ENCODE measurements at regions not wholly inside any gene's neighbourhood (a gene's known extent, or its start where the extent isn't known, plus 50 kb on each side); places are given as distances from the start of the nearest gene placed in this dataset.

- DNase-seq = no peak
These were observed 61.1 kb upstream of the C1GALT1C1 start for GRCh38 chrX:120690941-120691340.

GRCh38 chrX:120690344-120690743, 60.5 kb upstream of the C1GALT1C1 start:
- no peak for DNase-seq

- no peak for DNase-seq
These were observed 50.2 kb upstream of the C1GALT1C1 start for GRCh38 chrX:120680090-120680489.

Data from stimulated activated naive CD4-positive, alpha-beta T cell (primary cell).